ENCODE measurements at regions not wholly inside any gene's neighbourhood (a gene's known extent, or its start where the extent isn't known, plus 50 kb on each side); places are given as distances from the start of the nearest gene placed in this dataset.

DNA sequence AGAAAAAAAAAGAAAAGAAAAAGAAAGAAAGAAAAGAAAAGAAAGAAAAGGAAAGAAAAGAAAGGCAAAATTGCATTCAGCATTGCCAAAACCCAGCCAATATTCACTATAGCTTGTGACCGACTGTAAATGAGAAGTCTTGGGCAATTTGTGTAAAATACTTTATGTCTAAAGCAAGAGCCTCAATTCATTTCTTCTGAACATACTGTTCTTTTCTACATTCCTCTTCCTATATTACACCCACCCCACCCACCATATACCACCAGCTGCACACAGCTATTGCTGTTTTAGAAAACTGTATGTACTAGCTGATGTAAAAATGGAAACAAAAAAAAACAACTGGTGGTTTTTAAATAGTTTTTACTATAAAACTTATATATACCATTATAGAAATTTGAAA, 156.9 kb upstream of the TTC29 start:
- DNase-seq (ENCODE audit: low read depth), result no peak

DNA sequence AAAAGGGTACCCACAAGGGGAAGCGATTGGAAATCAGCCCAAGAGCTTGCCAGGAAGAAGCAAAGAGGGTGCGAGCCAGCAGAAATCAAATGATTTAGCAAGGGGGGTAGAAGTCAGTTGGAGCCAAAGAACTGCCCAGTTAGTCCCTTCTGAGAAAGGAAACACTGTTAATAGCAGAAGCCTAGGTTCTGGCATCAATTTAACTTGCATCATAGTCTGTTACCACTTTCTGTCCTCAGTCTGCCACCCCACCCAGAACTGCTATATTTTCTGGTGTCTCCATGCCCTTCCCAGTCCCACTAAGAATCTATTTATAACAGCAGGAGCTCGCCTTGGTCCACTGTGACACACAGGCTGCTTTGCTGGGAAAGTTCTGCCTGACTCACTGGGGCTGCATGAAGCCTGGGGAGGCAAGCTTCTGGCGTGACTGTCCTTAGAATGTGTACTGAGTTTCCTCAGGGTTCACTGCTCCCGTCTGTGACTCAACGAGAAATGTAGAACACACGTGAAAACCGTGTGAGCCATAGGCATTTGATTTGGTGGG, 157.8 kb upstream of the TTC29 start:
- DNase-seq (ENCODE audit: low read depth), result peak; percentile 95

DNA sequence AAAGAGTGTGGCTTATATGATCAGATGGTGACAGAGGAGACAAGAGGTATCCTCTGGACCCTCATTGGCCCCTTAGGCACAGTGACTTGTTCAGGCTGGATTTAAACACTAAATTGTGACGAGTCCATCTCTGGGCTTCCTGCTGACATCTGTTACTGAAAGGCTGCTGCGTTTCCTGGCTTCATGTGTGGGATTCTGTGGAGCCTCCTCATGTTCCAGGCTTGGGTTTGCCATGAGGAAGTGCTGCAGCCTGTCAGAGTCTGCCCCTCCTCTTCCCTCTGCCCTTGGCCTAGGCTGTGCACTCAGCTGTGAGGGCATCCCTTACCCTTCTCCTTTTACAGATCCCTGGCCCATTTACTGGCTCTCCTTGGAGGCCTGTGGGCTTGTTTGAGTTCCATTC, 159.1 kb upstream of the TTC29 start:
- peak; percentile 65 for DNase-seq (ENCODE audit: low read depth)

DNA sequence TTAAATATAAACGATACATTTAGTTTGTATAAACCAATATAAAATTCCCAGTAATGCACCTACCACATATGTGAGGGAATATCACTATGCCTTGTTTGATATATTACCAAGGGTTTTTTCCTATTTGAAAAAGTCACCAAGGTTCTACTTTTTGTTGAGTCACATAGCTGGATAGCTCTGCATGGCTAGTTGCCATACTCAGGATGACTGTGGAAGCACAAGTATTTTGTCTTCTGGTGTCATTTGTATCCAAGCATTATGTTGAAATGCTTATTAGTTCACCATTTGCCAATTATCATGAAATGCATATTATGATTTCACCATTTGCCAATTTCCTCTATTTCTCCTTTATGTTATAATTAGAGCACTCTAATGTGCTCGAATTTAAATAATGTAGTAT, 162.7 kb upstream of the TTC29 start:
- DNase-seq (ENCODE audit: low read depth), result peak; percentile 23

DNA sequence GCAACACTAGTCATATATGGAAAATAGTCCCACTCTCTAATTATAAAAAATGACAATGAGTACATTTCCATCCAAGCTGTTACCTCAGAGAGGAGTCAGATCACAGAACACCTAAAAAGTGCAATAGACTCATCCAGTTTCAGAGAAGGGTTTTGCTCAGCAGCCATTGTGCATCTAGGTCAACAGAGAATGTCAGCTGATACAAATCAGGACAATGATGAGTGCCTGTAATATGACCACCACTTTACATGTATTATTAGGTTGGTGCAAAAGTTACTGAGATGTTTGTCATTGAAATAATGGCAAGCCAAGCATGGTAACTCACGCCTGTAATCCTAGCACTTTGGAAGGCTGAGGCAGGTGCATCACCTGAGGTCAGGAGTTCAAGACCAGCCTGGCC, 164.1 kb upstream of the TTC29 start:
- no peak for DNase-seq (ENCODE audit: low read depth)

DNA sequence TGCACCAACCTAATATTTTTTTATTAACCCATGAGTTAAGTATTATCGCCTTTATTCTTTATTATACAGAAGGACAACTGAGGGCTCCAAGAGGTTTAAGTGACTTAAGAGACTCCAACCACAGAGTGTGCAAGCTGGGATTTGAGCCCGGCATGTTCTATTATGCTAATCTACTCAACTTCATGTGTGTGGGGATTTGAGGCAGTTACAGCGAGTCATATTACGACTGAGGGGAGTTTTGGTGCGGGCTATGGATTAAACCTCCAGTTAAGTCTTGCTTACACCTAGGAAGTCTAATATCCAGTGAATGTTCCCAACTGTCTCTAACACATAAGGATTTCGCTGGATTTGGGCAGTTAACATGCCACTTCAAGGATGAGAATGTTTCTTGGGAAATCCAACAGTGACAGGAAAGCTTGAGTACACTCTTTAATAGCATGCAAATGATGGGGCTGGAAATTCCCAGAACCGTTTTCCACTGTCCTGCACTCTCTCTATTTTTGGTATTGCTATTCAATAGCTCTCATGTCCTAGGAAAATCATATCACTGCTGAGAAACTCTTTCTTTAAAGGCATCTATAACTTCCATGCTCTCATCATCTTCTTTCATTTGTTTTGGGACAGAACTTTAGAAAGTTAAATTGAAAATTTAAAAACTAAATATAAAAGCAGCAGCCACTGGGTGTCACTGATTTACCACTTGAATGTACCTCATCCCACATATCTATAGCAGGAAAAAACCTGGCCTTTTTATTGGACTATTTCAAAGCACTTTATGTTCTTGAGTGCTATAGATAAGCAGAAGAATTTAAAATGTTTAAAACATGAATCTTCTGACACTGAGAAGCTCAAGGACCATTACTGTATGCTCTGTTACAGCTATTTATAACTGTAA, 165.1 kb upstream of the TTC29 start:
- DNase-seq (ENCODE audit: low read depth), result peak; percentile 11

- DNase-seq (ENCODE audit: low read depth), result peak; percentile 13
Measured at GRCh38 chr4:147112196-147112595, 166.5 kb upstream of the TTC29 start.

DNA sequence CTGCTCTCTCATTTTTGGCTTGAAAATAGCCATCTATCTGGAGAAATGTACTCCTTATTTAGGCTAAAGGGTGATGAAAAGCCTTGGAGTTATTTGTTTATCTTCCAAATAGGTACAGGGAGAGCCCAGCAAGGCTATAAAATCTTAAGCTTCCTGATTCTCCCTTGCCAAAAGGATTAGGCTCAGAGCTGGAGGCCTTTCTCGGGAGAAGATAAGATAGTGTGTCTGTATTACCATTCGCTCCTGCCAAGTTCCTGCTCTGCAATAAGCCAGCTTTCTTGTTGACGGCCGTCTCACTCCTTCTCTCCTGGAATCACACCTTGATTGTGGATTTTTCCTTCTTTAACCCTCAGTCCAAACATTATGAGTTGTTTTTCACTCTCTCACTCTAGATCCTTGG, 171.8 kb upstream of the TTC29 start:
- no peak for DNase-seq (ENCODE audit: low read depth)

- DNase-seq (ENCODE audit: low read depth), result peak; percentile 11
Measured at GRCh38 chr4:147118528-147118927, 172.9 kb upstream of the TTC29 start.

GRCh38 chr4:147122685-147123084, 177.0 kb upstream of the TTC29 start:
- no peak for DNase-seq (ENCODE audit: low read depth)

DNA sequence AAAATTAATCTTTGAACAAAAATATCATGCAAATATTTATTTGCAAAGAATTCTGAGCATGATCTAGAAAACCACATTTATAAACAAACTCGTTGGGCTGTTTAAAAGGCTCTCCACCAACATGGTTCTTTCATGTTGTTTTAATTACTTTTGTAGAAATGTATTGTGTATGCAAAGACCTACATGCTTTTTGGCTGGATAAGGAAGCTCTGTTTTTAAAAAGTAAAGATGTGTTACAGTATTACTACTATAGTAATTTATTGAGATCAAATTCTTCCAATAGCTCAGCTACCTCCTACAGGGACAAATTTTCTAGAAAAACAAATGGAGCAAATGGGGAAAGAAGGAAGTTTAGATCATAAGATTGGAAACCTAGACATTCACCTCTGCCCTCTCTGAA, 177.5 kb upstream of the TTC29 start:
- DNase-seq (ENCODE audit: low read depth), result no peak

DNA sequence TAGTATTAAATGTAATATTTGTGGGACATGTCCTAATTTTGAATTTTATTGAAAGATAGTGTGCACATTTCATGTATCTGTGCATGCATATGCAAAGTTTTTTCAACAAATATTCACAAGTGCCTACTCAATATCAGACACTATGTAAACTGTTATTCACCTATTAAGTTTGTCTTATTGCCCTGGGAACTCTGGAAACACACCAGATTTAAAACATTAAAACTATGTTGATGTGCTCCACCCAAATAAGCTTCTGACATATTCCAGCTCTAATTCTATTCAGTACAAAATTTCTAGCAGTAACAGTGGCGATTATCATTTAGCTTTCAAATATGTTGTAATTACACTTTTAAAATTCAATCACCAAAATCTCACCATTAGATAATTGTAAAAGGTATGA, 183.1 kb upstream of the TTC29 start:
- no peak for DNase-seq (ENCODE audit: low read depth)

DNA sequence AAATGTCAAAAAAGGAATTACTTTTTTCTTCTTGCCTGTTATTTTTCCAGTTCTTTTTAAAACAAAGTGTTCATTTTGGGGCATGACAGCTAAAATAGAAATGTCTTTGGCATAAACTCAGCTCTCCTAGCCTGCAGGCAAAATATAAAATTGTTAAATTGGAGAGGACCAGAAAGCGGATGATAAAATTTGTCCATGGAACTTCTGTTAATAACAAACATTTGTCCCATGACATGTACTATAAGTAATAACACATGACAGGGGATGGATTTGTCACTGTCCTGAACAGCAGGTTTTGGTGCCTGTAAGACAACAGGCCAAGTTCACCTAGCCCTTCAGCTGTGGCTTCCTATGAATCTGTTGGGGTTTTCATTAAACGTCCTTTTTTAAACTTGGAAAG, 184.0 kb upstream of the TTC29 start:
- DNase-seq (ENCODE audit: low read depth), result no peak

DNA sequence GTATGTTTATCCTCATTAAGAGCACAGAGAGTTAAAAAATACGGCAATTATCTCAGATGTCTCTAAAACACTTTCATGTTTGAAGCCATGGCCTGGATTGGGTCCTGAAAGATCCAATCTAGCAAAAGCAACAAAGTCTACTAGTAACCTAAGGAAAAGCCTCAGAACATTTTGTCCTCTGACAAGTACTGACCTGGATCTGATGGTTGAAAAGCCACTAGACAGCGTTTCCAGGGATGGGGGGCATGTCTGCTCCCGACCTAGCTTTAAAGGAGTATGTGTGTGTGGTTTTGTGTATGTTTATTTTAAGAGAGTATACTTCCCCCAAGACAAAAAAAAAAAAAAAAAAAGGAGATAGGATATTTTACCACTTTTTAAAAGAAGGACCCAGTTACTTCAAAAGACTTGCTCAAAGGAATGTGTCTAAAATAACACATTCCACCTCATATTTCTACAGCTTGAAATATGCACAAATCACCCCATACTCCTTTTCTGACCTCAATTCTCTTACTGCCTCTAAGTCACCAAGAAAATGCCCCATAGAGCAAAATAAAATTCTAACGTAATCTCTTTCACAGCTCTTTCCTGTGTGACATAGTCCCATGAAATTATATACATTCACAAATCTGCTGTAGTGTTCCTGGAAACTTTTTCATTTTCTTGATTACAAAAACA, 189.0 kb upstream of the TTC29 start:
- DNase-seq (ENCODE audit: low read depth), result no peak

- no peak for DNase-seq (ENCODE audit: low read depth)
Measured at GRCh38 chr4:147136310-147136709, 190.6 kb upstream of the TTC29 start.

GRCh38 chr4:147136751-147137150, 191.1 kb upstream of the TTC29 start:
- no peak for DNase-seq (ENCODE audit: low read depth)

DNA sequence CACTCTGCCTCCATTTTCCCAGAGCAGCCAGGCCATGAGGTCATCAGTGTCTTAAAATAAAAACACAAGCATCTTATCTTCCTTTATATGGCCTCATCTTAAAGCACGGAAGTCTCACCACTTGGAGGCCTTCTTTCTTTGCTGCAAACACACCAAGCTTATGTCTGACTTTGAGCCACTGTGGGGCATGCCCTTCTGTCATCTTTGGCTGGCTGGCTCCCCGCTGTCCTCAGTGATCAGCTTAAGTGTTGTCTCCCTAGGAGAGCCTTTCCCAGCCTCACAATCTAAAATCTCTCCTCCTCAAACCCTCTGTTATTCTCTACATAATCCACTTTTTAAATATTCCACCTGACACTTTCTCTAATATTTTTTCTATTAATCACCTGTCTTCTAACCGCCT, 191.6 kb upstream of the TTC29 start:
- DNase-seq (ENCODE audit: low read depth), result no peak

DNA sequence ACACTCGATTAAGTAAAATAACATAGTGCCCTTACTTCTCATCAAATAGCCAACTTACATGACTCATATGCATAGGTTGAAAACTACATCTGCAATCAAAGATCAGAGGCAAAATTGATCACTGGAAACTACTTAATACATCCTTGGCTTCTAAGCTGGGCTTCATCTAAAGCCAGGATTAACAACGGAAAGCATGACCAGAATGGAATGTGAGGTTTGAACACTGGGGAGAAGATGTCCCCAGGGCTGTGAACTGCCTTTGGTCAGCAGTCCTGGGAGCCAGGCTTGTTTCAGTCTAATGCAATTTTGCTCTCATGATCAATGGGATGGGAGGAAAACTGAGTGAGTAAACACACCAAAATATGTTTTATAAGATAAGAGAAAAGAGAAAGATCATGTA, 192.5 kb upstream of the TTC29 start:
- DNase-seq (ENCODE audit: low read depth), result no peak

DNA sequence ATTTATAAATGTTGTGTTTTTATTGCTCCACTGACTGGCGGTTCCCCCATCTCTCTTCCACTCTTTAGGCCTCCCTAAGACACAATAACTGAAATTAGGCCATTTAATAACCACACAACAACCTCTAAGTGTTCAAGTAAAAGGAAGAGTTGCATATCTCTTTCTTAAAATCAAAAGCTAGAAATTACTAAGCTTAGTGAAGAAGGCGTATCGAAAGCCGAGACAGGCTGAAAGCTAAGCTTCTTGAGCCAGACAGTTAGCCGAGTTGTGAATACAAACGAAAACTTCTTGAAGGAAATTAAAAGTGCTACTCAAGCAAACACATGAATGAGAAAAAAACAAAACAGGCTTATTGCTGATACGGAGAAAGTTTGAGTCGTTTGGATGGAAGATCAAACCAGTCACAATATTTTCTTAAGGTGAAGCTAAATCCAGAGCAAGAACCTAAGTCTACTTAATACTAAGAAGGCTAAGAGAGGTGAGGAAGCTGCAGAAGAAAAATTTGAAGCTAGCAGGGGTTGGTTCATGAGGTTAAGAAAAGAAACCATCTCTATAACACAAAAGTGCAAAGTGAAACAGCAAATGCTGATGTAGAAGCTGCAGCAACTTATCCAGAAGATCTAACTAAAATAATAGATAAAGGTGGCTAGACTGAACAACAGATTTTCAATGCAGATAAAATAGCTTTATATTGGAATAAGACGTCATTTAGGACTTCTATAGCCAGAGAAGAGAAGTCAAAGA, 194.0 kb upstream of the TTC29 start:
- no peak for DNase-seq (ENCODE audit: low read depth)

DNA sequence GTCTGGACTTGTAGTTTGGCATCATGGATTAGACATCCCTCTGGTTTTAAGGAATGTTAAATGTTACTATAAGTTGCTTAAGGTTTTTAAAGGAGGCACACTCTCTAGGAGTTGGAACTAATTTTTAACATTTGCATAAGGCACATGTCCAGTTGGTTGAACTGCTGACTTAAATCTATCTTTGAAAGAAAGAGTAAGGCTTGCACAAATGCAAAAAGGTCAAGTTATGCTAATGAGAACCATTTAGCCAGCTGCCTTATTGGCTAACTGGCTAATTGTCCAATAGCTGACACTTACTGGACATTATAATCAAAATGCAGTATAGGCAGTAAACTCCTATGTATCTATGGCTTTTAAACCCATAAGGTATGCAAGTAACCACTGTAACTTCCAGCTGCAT, 206.1 kb upstream of the TTC29 start:
- no peak for DNase-seq (ENCODE audit: low read depth)

- peak; percentile 8 for DNase-seq (ENCODE audit: low read depth)
Measured at GRCh38 chr4:147157860-147158701, 212.4 kb upstream of the TTC29 start.

Measured in RPMI7951 (cell line).